DOHH2 (cell line): ENCODE measurements at regions not wholly inside any gene's neighbourhood (a gene's known extent, or its start where the extent isn't known, plus 50 kb on each side); places are given as distances from the start of the nearest gene placed in this dataset.

Experiments
- CTCF ChIP-seq: fragments of 200-600 bp; sonication (generic); IDR thresholded peaks from one replicate; pipeline ENCODE4 v1.5.1; 2014; ENCODE audit warnings: antibody characterized with exemption, mild to moderate bottlenecking, low read depth, low read length; ENCODE audit not compliant: poor library complexity, severe bottlenecking
- EZH2phosphoT487 ChIP-seq: fragments of 200-600 bp; sonication (generic); IDR thresholded peaks from 2 replicates; pipeline ENCODE4 v1.6.1; 2017; ENCODE audit warnings: borderline replicate concordance, mild to moderate bottlenecking, antibody characterized with exemption, low read length, moderate library complexity, mixed read lengths

- TF ChIP-seq CTCF: no peak
- TF ChIP-seq EZH2phosphoT487: no peak
Observed at GRCh38 chr6:156432543-156432942, 344.6 kb upstream of the ARID1B start.
